ENCODE measurements at regions not wholly inside any gene's neighbourhood (a gene's known extent, or its start where the extent isn't known, plus 50 kb on each side); places are given as distances from the start of the nearest gene placed in this dataset.

DNA sequence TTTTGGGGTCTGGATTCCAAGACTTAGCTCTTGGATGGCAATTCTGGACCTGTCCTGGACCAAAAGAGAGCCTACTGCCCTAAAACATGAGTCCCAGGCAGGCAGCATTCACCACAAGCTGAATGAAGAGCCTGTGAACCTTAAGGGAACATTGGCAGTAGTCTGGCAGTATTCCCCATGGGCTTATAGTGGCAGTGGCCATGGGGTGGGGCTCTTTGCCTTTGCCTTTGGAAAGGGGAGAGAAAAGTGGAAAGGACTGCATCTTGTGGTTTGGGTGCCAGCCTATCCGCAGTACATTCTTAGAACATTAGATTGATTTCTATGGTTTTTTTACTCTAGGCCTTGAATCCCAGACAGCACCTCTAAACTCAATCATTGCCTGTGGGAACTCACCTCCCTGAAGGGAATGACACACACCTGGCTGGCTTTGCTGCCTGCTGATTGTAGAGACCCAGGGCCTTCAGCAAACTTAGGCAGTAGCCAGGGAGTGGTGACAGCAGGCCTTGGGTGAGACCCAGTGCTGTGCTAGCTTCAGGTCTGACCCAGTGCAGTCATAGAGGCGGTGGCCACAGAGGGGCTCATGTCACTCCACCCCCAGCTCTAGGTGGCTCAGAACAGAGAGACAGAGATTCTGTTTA, 216.3 kb downstream of the CETN3 start:
- no peak for DNase-seq (ENCODE audit: low spot score)

DNA sequence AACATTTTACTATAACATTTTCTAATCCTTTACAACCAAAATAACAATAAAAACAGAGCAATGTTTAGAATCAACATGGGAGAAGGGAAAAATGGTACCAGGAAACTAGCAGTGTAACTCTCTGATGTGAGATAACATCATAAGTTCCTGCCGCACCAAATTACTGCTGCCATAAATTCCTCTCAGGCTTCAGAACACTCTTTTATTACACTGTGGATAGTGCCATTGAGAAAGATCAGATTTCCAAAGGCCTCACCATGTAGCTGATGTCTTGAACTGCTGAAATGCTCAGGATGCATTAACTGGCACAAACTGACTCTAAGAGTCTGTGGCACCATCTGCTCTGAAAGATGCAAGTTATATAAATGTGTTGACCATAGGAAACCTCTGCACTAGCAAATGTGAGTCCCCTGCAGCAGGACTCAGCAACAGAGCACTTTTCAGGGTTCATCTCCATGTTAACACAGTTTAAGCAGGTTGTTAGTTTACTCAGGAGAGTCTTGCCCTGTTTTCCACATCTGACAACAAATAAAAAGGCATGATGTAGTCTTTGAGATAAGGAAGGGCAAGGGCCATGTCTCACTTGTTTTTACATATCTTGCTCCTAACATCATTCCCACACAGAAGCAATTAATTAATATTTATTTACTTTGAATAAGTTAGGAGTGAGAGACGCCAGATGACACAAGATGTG, 218.1 kb downstream of the CETN3 start:
- DNase-seq (ENCODE audit: low spot score), result no peak

DNA sequence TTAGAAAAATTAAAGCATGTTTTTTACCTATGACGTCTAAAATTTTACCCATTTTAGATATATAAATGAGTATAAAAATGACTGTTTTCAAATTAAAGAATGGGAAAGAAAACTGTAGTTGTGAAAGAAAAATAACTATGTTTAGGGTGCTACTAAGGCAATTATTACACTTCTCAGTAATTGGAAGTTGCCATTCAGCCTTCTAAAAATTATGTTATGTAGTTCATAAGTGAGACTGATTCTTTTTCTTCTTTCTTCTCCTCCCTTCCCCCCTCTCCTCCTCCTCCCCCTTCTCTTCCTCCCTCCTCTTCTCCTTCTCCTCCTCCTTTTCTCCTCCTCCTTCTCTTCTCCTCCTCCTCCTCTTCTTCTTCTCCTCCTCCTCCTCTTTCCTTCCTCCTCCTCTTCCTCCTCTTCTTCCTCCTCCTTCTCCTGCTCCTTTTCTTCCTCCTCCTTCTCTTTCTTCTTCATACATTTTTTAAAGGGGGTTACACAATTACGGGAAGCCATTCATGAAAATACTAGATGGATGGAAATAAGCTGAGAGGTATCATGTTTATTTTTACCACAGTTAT, 223.6 kb downstream of the CETN3 start:
- DNase-seq (ENCODE audit: low spot score), result no peak

DNA sequence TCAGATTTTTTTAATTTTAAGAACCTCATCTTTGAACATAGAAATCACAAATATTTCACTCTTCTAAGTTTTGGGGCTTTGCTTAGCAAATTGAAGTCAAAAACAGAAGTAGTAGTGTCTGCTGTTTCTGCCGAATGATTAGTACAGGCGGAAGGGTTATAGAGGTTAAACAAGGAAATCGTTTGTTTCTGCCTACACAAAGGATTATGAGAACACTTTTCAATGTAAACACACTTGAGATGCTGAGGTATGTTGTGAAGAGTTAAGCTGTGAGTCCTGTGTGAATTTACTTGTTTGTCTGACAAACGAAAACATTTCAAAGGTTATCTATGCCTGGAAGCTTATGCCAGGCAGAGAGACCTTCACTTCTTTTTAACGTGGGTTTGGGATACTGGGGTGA, 224.8 kb downstream of the CETN3 start:
- no peak for DNase-seq (ENCODE audit: low spot score)

DNA sequence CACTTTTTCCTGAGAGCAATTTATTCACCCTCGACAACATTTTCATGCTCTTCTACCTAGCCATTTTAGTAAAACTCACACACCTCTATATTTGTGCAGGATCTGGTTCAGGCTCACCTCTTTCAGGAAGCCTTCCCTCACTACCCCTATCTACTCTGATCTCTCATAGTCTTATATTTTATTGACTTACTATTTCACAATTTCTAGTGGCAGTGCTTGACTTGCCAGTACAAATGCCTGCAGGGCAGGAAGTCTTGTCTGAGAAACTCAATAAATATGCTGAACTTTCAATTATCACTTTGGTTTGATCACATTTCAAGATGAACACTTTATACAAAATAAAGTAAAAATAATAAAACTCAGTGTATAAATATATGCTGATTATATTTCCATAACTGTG, 226.8 kb downstream of the CETN3 start:
- no peak for DNase-seq (ENCODE audit: low spot score)

DNA sequence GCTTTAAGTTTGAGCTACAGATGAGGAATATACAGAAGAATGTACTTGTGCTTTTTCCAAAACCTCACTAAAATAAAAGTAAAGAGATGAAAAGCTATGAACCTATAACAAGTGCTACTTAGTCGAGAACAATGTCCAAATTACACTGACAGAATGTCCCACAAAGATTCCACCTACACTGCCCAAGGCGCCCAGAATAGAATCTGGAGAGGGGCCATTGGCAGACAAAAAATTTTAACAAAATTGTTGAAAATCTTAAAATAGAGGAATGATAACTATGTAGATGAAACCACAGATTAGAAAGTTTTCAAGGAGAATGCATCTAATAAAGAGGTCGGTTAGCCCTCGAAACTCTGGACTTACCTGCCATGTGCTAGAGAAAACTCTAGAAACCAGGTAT, 235.3 kb downstream of the CETN3 start:
- no peak for DNase-seq (ENCODE audit: low spot score)

DNA sequence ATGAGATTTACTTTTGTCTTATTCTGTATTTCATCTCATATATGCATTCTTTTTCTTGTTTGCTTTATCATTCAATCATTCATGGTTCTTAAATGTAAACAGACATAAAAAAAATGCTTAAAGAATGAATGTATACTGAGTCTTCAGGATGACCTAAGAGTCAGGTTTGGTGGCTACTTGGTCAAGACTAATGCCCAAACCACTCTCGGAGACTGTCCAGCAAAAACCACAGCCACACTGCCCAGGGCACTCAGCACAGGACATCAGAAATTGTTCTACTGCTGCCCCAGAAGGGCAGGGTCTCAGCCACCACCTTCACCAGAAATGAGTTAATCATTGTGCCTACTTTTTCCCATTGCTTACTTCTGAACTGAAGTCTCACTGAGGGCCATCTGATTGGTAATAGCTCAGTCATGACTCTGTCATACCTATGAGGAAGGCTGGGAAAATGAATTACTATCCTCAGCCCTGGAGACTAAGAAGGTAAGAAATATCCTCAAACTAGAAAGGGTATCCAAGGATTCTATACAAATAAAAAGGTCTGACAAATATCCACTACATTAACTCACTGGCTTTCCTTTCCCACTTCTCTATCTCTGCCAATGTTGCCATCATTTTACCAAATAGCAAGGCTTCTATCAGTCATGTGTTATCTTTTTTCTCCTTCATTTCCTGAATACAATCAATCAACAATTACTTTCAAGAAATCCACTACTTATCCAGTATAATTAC, 236.1 kb downstream of the CETN3 start:
- no peak for DNase-seq (ENCODE audit: low spot score)

DNA sequence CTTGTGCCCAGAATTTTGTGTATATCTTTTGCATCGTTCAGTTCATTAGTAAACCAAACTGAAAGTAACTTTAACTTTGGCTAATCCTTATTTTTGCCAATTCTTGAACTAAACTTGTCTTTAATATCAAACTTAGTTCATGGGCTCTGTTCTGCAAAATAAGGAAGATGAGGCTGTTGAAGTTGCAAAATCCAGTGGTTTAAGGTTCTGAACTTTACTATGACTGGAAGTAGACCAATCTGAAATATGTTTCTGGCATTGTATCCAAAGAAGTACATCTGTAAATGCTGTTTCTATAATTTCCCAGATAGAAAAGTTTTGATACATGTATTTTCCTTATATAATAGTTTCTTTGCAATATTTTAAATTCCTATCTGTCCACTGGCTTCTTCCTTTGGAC, 238.1 kb downstream of the CETN3 start:
- DNase-seq (ENCODE audit: low spot score), result no peak

DNA sequence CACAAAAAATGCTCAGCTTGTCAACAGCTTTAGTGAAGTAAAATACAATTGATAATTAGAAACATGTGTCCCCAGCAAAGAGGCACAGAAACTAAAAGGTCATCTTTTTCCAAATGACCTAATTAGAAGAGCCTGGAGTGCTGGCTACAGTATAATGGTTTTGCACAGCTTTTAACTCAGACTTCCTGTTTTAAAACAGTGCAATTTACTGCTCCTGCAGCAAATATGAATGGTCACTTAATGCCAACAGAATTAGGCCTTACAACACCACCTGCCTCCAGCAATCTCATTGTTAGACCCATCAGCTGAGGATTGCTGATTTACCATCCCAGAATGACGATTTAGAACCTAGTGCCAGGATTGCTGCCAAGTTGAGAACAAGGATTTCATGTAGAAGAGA, 239.3 kb downstream of the CETN3 start:
- peak; percentile 14 for DNase-seq (ENCODE audit: low spot score)

DNA sequence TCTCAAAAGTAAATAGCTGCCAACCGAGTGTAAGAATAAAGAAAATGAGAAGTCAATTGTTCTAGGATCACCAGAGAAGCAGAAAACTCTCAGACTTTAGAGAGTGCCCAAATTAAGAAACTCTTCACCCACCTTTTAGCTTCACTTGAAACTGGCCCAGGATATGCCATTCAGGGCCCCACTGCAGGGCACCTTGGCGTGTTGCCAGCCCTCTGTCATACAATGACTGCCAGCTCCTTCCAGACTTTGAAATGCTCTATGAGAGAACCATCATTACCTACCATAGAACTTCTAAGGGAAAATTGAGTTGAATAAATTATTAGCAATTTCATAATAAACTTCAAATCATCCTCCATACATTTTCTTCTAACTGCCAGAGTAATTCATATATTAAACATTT, 240.5 kb downstream of the CETN3 start:
- DNase-seq (ENCODE audit: low spot score), result no peak

DNA sequence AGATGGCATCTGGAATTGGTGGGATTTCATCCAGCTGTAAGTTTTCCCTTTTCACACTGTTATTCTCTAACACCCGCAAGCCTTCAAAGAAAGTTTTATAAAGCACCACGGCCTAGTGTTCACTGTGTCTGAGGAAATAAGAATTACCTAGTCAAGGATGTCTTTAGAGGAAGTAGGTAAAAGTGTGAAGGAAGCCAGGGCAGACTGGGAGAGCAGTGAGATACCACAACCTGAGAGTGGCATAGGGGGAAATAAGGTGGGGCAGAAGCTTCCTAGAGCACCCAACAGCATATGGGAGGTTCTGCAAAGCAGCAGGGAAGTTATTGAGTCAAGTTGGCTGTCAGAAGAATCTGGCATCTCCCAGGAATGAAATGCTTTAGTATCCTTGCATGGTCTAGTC, 241.2 kb downstream of the CETN3 start:
- no peak for DNase-seq (ENCODE audit: low spot score)

DNA sequence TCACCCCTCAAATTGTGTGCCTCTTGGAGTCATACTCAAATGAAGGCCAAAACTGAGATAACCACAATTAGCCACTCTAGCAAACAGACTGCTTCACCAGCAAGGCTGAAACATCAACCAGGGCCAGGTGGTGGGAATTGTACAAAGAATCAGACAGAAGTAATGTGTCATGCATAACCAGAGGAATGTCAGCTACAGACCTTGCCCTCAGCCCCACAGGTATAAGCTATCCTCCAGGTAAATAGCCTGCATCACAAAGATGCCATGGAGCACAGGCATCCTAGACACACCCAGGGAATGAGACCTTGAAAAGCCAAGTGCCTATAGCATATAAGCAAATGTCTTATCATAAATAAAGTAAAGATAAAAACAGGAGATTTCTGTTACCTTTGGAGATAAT, 242.7 kb downstream of the CETN3 start:
- DNase-seq (ENCODE audit: low spot score), result no peak

DNA sequence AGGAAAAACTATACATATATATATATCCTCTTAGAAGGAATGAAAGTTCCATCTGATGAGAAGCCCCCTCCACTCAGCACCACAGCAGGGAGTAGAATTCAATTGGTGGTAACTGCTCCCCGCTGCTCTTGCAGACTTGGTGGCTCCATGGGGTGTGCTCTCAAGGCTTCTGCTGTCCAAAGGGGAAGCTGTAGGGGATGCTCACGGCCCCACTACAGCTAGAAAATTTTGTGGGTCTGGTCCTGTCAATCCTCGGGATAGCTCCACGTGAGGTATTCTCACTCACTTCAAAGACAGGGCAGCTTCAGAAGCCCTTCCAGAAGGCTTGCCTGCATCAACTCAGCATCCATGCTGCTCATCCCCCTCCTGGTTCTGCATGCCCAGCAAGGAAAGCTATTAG, 247.2 kb downstream of the CETN3 start:
- DNase-seq (ENCODE audit: low spot score), result no peak

DNA sequence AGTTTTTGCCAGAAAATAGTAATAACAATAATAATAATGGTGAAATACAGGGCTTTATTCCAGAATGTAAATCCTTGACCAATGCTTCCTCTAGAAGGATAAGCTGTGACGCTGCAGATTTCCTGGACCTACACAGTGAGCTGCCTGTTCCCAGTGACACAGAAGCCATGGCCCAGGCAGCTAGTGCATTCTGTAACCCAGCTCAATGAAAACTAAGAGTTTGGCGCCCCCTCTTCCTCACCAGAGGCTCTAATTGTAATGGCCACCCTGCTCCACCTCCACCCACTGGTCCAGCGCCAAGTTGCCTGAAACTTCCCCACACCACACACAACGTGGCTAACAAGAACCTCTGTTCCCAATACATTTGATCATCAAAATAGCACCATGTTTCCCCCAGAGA, 248.1 kb downstream of the CETN3 start:
- peak; percentile 42 for DNase-seq (ENCODE audit: low spot score)

DNA sequence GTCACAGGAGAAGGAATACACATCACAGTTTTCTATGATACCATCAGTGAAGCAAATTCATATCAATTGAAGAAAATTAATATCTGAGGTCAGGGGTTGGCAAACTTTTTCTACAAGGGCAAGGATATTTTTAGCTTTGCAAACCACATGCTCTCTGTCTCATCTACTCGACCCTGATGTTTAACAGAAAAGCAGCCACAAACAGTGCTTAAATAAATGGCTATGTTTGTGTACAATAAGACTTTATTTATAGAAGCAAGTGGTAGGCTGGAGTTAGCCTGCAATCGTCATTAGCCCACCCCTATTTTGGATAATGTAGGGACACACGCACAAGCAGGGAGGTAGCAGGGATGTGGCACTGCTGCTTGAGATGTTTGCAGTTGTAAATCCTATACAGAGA, 251.4 kb downstream of the CETN3 start:
- DNase-seq (ENCODE audit: low spot score), result no peak

DNA sequence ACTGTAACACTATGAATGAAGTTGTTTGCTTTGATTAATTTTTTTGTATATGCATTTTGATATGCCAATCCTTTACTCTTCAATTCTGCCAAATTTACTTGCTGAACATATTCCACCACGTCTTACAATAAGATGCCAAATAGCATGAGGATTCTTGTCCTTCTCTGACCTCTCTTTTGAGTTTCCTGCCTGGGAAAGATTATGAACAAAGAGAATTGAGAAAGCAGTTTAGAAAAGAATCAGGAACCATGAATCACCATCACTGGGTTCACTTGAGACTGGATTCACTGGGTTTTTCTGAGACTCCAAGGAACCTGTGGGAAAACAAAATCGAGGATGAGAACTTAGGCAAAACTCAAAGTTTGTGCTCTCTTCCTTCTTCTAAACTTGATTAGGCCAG, 256.5 kb downstream of the CETN3 start:
- DNase-seq (ENCODE audit: low spot score), result no peak

DNA sequence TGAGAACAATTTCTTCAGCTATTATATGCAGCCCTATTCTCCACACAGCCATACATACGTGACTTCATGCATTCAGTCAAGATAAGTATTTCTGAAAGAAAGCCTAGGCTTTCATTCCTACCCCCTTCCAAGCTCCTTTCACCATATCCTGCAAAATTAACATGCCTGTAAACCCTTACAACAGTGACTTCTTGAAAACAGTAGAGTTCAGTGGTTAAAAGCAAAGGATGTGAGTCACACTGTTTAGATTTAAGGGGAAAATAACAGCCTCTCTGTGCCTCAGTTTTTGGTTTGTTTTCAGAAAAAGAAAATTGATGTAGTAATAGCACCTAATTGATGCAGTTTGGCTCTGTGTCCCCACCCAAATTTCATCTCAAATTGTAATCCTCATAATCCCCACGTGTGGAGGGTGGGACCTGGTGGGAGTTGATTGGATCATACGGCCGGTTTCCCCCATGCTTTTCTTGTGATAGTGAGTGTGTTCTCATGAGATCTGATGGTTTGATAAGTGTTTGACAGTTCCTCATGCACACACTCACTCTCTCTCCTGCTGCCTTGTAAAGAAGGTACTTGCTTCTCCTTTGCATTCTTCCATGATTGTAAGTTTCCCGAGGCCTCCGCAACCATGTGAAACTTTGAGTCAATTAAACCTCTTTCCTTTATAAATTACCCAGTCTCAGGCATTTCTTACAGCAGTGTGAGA, 264.8 kb downstream of the CETN3 start:
- no peak for DNase-seq (ENCODE audit: low spot score)

DNA sequence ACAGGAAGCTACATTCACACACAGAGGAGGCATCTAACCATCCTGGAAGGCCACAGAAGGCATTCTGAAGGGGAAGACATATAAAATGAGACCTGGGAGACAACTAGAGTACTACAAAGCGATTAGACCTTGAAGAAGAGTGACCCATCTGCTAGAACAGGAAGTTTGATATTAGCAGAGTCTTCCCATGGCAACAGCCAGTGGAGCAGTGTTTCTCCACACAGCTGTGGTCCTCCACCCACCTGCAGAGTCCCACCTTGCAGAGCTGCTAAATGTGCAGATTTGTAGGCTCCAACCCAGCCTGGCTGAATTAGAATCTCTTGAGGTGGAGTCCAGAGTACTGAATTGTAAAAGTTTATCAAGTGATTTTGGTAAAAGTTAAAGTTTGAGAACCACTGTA, 267.0 kb downstream of the CETN3 start:
- no peak for DNase-seq (ENCODE audit: low spot score)

DNA sequence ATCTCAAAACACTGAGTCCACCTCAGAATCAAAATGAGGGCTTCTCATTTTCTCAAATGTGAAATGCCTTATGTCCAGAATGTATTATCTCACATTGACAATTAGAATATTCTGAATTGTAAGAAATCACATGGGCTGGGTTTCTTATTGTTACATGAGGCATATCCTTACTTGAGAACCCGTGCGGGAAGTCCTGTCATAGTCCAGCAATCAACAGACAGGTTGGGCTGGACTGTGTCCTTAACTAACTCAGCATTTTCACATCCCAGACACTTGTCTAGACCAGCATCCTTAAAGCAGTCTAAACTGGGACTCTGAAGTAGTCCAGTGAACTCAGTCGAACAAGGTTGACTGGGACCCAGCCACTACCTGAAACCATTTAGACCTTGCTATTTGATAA, 267.6 kb downstream of the CETN3 start:
- no peak for DNase-seq (ENCODE audit: low spot score)

DNA sequence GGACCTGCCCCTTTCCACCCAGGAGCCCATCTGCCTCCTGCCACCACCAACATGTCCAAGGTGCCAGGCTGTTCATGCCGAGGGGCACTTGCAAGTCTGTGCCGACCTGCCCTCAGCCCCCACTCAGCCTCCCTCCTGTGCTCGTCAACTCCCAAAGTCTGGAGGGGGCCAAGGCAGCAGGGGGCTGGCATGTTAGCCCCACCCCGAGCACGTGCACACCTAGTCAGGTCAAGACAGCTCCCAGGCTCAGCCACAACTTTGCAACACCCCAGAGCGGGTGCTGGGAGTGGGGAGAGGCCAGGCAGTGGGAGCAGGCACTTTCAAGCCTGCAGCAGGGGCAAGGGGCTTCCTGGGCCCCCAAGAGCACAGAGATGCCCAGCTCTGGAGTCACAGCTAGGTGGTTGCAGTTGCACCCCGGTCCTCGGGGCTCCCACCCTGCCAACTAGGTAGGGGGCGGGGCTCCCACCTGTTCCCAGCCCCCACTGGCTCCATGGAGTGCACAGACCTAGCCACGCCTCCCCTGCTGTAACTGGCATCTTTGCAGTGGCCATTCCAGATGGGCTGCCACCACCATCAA, 272.5 kb downstream of the CETN3 start:
- DNase-seq (ENCODE audit: low spot score), result no peak

DNA sequence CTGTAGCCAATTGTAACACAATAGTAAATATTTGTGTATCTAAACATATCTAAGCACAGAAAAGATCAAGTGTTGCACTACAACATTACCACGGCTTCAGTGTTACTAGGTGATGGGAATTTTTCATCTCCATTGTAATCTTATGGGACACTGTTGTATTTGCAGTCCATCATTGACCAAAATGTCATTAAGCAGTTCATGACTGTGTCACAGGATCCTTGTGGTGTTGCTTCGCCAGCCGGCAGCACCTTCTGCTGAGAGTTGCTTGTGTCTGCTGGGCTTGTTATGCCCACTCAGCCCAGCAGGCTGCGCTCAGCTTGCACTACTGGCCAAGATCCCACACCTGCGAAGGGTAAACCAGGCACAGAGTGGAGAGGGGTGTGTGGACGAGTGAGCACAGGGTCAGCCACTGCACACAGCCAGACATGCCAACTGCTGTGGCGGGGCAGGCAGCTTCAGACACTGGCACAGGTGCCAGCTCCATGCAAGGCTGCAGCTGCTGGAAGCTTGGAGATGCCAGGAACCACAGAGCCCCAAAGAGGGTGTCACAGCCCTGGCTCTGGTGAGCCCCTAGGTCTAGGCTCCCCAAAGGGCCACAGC, 273.7 kb downstream of the CETN3 start:
- DNase-seq (ENCODE audit: low spot score), result no peak

DNA sequence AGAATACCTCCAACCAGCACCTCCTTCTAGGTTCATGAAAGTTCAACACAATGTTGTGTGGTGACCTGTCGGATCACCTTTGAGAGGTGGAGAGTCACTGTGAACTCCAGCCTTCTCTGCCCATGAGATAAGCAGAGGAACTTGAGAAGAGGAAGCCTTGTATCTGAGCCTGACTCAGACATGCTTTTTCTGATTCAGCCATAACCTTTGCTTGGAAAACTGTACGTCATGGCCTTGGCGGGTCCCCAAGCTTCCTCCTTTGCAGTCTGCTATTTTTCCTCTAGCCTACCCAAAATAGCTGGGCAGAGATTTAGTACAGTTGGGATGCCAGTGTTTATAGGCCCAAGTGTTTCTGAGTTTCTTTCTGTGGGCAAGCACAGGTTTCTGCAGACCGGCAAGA, 274.7 kb downstream of the CETN3 start:
- peak; percentile 72 for DNase-seq (ENCODE audit: low spot score)
